Left ventricle myocardium inferior (tissue), 1 donor: ENCODE measurements at regions not wholly inside any gene's neighbourhood (a gene's known extent, or its start where the extent isn't known, plus 50 kb on each side); places are given as distances from the start of the nearest gene placed in this dataset.
A peak's percentile ranks its signal among the peaks of the same experiment; 100 is the strongest.
"Not testable (repeated sequence)": the region's sequence is repeated elsewhere in the genome, so short reads cannot be mapped to it uniquely, and the experiment has no call there.

Experiments used
- DNase-seq: peaks from one replicate; pipeline ENCODE4 v3.0.0-alpha.2; 2020
- H3K27ac ChIP-seq: fragments of 200-600 bp; replicated peaks from 2 replicates; pipeline ENCODE4 v1.8.0; 2021
- H3K27me3 ChIP-seq: fragments of 200-600 bp; 2 replicates; pipeline ENCODE4 v1.8.0; 2021; ENCODE audit warnings: low read depth
- H3K36me3 ChIP-seq: fragments of 200-600 bp; 2 replicates; pipeline ENCODE4 v1.8.0; 2021
- H3K4me1 ChIP-seq: fragments of 200-600 bp; 2 replicates; pipeline ENCODE4 v1.8.0; 2021
- H3K4me3 ChIP-seq: fragments of 200-600 bp; 2 replicates; pipeline ENCODE4 v1.8.0; 2021; ENCODE audit warnings: mild to moderate bottlenecking, moderate library complexity
- H3K9me3 ChIP-seq: fragments of 200-600 bp; replicated peaks from 2 replicates; pipeline ENCODE4 v1.8.0; 2021
- intact Hi-C: fragments of 100-400 bp; cut with micrococcal nuclease; formaldehyde crosslinking; loops from one replicate; pipeline ENCODE4 v1.11.0; 2022
- TF ChIP-seq, protein P1 (sequence below): fragments of 200-600 bp; IDR thresholded peaks from 2 replicates; pipeline ENCODE4 v1.8.0; 2021; ENCODE audit warnings: antibody characterized with exemption, mild to moderate bottlenecking, borderline replicate concordance
- donor health status: DM: no; HTN: yes; CAD: no; lungs with severe emphysema.

GRCh38 chr14:65976761-65977404 is 509.3 kb upstream of the CCDC196 start:
- H3K9me3 ChIP-seq, result peaks cover 11% of the 10 kb centered on the region
- DNase-seq, result no peak
- TF ChIP-seq, protein P1, sequence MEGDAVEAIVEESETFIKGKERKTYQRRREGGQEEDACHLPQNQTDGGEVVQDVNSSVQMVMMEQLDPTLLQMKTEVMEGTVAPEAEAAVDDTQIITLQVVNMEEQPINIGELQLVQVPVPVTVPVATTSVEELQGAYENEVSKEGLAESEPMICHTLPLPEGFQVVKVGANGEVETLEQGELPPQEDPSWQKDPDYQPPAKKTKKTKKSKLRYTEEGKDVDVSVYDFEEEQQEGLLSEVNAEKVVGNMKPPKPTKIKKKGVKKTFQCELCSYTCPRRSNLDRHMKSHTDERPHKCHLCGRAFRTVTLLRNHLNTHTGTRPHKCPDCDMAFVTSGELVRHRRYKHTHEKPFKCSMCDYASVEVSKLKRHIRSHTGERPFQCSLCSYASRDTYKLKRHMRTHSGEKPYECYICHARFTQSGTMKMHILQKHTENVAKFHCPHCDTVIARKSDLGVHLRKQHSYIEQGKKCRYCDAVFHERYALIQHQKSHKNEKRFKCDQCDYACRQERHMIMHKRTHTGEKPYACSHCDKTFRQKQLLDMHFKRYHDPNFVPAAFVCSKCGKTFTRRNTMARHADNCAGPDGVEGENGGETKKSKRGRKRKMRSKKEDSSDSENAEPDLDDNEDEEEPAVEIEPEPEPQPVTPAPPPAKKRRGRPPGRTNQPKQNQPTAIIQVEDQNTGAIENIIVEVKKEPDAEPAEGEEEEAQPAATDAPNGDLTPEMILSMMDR, result no peak
- peaks cover 8% of the 10 kb centered on the region for H3K4me1 ChIP-seq
- no peak overlapping the region for H3K4me3 ChIP-seq
- no peaks in the 10 kb centered on the region for H3K36me3 ChIP-seq
- no peak overlapping the region for H3K27ac ChIP-seq
- intact Hi-C loops, result no loop called here
- peaks cover 21% of the 10 kb centered on the region for H3K27me3 ChIP-seq

DNA sequence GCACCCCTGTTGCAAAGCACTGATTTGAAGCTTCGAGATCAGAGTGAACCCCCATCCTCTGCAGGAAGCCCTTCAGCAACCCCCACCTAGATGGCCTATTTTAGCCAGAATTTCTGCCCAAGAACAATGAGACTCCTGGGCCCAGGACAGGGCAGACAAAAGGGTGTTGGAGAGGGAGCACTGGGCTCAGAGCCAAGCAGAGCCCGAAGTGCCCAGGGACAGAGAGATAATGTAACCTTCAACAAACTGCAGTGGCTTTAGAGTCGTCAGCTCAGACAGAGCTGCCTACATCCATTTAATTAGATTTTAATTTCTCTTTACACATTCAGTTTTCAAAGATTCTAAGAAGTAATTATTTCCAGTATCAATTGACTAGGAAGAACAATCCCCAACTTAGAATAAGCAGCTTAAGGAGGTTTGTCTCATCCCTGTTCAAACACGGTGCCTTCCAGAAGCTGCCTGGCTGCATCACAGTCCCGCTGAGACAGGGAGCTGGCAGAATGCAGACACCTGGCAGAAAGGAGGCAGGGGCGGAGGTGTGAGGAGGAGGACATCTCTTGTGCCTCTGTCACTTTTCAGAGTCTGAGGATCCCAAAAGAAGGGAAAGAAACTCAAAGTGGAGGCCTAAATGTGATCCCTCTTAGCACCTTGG is 504.9 kb upstream of the CCDC196 start:
- no peaks in the 10 kb centered on the region for H3K36me3 ChIP-seq
- TF ChIP-seq, protein P1, result no peak
- intact Hi-C loops, result no loop called here
- no peak overlapping the region for H3K4me3 ChIP-seq
- peaks cover 11% of the 10 kb centered on the region for H3K9me3 ChIP-seq
- peak overlapping the region; percentile 28 for H3K27ac ChIP-seq
- H3K4me1 ChIP-seq, result peaks cover 8% of the 10 kb centered on the region
- H3K27me3 ChIP-seq, result peaks cover under 1% of the 10 kb centered on the region
- peak; percentile 20 for DNase-seq

DNA sequence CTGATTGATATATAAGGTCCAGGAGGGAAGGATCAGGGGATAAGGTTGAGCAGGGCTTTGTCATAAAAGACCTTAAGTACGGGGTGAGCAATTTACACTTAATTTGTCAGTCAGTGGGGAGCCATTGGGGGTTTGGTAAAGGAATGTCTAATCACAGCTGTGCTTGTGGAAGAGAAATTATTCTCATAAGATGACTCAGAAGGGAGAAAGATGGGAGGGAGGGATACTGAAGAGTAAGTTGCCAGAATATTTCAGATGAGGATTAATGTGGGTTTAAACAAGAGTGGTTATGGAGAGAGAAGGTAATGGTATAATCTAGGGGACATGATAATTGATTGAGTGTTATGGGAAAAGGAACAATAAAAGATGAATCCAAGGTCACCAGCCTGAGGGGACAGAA is 500.1 kb upstream of the CCDC196 start:
- TF ChIP-seq, protein P1, result no peak
- H3K4me1 ChIP-seq, result peaks cover 8% of the 10 kb centered on the region
- H3K27ac ChIP-seq, result no peak overlapping the region
- H3K36me3 ChIP-seq, result no peaks in the 10 kb centered on the region
- DNase-seq, result no peak
- no peaks in the 10 kb centered on the region for H3K9me3 ChIP-seq
- no peak overlapping the region for H3K4me3 ChIP-seq
- no peaks in the 10 kb centered on the region for H3K27me3 ChIP-seq
- intact Hi-C loops, result no loop called here

DNA sequence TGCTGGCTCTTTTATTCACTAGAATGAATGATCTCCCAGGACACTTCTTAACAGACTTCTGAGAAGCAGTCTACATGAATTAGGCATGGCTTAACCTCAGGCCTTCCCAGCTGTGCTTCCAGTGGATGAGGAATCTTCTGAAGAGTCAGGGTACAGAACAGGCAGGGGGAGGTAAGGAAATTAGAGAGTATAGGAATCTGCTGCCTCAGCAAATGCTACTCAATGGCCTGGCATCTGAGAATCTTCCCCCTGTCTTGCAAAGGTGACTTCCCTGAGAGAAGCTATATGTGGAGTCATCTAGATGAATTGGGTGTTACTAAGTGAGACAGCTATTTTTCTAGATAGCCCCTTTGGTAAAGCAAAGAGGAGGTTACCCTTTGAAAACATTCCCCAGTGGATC is 496.2 kb upstream of the CCDC196 start:
- DNase-seq, result no peak
- Histone ChIP-seq H3K36me3 (no peaks in the 10 kb centered on the region), H3K4me1 (no peaks in the 10 kb centered on the region), H3K4me3 (no peak overlapping the region), H3K27ac (no peak overlapping the region), H3K9me3 (no peaks in the 10 kb centered on the region), H3K27me3 (no peaks in the 10 kb centered on the region)
- intact Hi-C loops, result no loop called here
- TF ChIP-seq, protein P1, result no peak

DNA sequence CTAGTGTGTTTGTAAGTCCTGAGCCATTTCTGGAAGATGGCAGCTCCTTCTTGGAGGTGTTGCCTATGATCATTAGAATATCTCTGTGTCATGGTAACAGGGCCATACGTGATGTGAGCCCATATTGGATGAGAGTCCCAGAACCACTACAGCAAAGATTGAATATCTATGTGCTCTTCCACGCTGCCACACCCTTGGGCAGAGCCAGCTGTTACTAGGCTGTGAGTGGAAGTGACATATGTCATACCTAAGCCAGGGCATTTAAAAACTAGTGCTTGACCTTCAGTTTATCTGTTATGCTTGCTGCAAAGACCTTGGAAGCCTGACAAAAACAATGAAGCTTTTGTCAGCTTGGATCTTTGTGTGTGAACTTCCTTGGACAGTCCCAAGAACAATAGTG is 495.1 kb upstream of the CCDC196 start:
- no peaks in the 10 kb centered on the region for H3K4me1 ChIP-seq
- no peak overlapping the region for H3K4me3 ChIP-seq
- no peaks in the 10 kb centered on the region for H3K9me3 ChIP-seq
- DNase-seq, result no peak
- no peaks in the 10 kb centered on the region for H3K27me3 ChIP-seq
- TF ChIP-seq, protein P1, result no peak
- no peak overlapping the region for H3K27ac ChIP-seq
- H3K36me3 ChIP-seq, result no peaks in the 10 kb centered on the region
- intact Hi-C loops, result no loop called here

- intact Hi-C loops, DNase-seq: not testable (repeated sequence)
Measured at GRCh38 chr14:65991935-65992334, 494.2 kb upstream of the CCDC196 start.

More at GRCh38 chr14:65991935-65992334, 494.2 kb upstream of the CCDC196 start:
- not testable (repeated sequence) for H3K27me3 ChIP-seq, H3K4me3 ChIP-seq, H3K27ac ChIP-seq, H3K4me1 ChIP-seq, H3K9me3 ChIP-seq, H3K36me3 ChIP-seq
